Erythroblast (primary cell): ENCODE measurements at regions not wholly inside any gene's neighbourhood (a gene's known extent, or its start where the extent isn't known, plus 50 kb on each side); places are given as distances from the start of the nearest gene placed in this dataset.

Source experiments
- GATA1 ChIP-seq: IDR thresholded peaks from 2 replicates; pipeline ENCODE4 v1.6.1; 2011; ENCODE audit warnings: low read depth, mild to moderate bottlenecking, control low read depth, low read length, moderate library complexity
- POLR2A ChIP-seq: IDR thresholded peaks from 2 replicates; pipeline ENCODE4 v1.6.1; 2011; ENCODE audit warnings: mild to moderate bottlenecking, low read length

- TF ChIP-seq POLR2A: no peak
- no peak for TF ChIP-seq GATA1
Observed at GRCh38 chrY:19307627-19308026, 436.9 kb downstream of the KDM5D start.
